ENCODE measurements at regions not wholly inside any gene's neighbourhood (a gene's known extent, or its start where the extent isn't known, plus 50 kb on each side); places are given as distances from the start of the nearest gene placed in this dataset.

DNA sequence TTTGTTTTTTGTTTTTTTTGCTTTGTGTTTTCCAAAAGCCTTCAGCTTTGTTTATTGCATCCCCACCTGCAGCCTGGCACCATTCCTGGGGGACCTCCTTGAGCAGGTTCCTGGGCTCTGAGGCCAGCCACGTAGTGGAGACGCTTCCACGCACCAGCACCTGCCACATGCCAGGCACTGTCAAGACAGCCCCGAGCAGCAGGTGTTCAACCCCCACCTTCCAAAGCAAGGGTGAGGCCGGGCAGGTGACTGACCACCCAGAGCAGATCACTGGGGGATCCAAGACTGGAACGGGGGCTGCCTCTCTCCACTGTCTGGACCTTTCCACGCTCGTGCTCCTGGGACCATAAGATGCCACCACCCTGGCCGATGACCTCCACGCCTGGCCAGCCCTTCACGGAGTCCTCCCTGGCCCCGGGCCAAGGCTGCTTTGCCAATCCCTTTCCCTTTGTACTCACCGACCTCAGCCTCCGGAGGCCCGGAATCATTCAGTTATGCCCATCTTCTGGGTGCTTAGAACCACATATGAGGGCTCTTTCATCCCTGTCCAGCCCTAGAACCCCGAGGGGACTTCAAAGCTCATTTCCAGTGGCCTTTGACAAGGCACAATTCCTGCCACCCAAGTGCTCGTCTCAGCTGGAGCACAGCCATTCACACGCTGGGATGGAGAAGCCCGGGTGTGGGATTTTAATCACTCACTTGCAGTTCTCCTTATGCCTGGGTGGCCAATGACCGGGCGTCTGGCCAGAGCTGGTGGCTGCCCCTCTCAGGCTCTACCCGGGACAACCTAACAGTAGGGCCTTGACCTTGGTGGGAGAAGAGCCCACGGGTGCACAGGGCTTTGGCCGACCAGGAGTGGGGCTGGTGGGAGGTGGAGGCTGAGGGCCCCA lies 330.8 kb downstream of the NPHP4 start:
- H3K4me3 ChIP-seq (ENCODE audit: low read depth, low read length), result no peak overlapping the region
- TF ChIP-seq, protein P1, sequence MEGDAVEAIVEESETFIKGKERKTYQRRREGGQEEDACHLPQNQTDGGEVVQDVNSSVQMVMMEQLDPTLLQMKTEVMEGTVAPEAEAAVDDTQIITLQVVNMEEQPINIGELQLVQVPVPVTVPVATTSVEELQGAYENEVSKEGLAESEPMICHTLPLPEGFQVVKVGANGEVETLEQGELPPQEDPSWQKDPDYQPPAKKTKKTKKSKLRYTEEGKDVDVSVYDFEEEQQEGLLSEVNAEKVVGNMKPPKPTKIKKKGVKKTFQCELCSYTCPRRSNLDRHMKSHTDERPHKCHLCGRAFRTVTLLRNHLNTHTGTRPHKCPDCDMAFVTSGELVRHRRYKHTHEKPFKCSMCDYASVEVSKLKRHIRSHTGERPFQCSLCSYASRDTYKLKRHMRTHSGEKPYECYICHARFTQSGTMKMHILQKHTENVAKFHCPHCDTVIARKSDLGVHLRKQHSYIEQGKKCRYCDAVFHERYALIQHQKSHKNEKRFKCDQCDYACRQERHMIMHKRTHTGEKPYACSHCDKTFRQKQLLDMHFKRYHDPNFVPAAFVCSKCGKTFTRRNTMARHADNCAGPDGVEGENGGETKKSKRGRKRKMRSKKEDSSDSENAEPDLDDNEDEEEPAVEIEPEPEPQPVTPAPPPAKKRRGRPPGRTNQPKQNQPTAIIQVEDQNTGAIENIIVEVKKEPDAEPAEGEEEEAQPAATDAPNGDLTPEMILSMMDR (IDR thresholded peaks at IDR 0.05; ENCODE audit: low read depth, low read length, missing control alignments), result no peak
- no peak for DNase-seq (ENCODE audit: low read depth)

DNA sequence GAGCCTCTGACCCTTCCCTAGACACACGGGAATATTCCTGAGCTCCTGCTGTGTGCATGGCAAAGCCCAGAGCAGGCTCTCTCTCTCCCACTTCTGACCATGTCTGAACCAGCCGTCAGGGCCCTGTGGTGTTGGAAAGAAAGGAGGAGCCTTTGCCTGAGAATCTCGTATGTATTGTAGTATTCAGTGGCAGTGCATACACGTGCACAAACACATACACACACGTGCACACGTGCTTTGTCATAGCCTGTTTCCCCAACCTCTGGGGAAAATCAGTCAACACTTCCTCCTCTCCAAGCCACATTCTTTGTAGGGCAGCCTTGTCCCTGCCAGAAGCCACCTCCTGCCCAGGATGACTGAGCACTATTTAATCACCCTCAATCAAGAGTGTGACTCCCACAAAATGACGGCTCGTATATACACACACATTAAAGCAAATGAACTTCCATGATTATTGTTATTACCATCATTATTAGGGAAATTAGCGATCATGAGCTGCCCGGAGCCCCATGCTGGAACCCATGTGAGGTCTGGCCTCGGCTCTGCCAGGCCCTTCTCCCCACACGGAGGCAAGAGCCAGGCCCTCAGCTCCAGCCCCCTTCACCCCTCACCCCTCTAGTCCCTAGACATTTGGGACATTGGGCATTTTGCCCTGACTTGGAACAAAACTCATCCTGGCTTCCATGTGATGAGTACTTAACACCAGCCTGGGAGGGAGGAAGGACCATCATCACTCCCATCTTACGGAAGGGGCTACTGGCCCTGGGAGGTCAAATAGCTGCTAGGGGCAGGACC lies 331.9 kb downstream of the NPHP4 start:
- DNase-seq (ENCODE audit: low read depth), result no peak
- TF ChIP-seq, protein P1 (IDR thresholded peaks at IDR 0.05; ENCODE audit: low read depth, low read length, missing control alignments), result no peak
- H3K4me3 ChIP-seq (ENCODE audit: low read depth, low read length), result no peak overlapping the region

DNA sequence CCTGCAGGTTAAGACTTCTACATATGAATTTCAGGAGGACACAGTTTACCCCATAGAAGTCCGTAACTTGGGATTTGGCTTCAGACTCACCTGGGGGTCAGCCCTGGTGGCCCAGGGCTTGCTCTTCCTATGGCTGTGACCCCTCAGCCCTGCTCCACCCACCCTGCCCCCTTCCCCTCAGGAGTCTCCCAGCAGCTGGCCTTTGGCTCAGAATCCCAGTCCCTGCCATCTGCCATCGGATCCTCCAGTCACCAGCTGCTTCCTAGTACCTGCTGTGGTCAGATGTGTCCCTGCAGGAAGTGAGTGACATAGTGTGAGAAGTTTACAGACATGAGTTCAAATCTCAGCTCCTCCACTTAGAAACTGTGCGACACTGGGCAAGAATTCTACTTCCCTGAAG lies 332.6 kb downstream of the NPHP4 start:
- no peak overlapping the region for H3K4me3 ChIP-seq (ENCODE audit: low read depth, low read length)
- no peak for DNase-seq (ENCODE audit: low read depth)
- TF ChIP-seq, protein P1 (IDR thresholded peaks at IDR 0.05; ENCODE audit: low read depth, low read length, missing control alignments), result no peak

DNA sequence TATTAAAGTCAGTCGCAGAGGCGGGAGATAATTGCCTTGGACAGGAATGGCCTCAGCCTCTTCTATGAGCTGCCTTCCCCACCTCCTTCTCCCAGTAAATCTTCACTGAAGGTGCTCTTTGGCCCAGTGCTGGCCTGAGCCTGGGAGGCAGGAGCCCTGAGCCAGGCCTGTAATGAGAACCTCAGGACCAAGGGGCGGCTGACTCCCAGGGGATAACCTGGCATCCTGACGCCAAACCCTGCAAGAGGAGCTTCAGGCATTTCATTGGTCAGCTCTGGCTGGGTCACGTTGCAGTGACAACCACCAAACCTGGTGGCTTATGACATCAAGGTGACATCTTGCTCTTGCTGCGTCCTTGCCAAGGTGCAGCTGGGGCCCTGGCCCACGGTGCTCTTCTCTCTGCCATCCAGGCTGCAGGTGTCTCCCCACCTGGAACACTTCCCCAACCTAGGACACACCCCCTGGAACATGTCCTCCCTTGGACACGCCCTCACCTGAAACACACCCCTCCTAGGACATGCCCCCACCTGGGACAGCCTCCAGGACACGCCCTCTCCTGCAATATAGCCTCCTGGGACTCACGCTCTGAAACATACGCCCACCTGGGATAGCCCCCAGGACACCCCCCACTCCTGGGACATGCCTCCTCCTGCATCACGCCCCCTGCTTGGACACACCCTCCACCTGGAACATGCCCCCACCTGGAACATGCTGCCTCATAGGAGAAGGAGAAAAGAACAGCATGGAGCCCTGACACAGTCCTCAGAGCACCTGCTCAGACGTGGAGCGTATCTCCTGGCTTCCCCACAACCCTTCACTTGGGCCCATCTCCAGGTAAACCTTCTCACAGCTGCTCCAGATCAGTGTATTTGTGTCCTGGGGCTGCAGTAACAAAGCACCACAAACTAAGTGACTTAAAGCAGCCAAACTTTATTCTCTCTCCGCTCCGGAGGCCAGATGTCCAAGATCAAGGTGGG lies 333.6 kb downstream of the NPHP4 start:
- no peak overlapping the region for H3K4me3 ChIP-seq (ENCODE audit: low read depth, low read length)
- TF ChIP-seq, protein P1 (IDR thresholded peaks at IDR 0.05; ENCODE audit: low read depth, low read length, missing control alignments), result no peak
- no peak for DNase-seq (ENCODE audit: low read depth)

DNA sequence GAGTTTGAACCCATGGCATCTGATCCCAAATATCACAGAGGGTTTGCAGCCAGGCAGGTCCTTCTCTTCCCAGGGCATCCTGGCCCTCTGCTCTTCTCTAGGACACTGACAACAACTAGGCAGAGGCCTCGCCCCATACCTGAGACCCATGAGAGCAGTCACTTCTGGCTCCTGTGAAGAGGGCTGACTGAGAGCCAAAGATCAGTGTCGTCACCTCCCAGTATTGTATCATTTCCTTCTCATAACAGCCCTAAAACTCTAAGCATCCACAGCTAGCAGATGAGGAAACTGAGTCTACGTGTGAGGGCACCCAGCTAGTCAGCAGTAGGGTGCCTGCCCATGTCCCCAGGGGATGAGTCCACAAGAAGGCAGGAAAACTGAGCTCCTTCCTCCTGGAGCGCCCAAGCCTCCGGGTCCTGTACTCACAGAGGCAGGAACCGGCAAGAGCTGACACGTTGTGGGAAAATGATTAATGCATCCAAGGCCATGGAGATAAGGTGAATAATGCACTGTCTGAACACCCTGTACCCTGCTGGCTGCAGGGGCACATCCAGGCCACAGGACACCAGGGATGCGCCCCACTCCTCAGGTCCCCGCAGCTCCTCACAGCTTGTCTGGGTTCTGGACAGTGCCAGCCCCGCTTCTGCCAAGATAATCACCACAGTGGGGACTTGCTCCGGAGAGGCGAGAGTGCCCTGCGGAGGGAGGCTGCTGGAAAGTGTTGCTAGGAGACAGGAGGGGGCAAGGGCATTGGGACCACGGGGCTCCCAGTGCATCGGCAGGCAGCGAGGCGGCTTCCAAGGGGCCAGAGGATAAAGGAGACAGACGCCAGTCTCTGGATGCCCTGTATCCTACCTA lies 340.0 kb downstream of the NPHP4 start:
- TF ChIP-seq, protein P1 (IDR thresholded peaks at IDR 0.05; ENCODE audit: low read depth, low read length, missing control alignments), result no peak
- no peak for DNase-seq (ENCODE audit: low read depth)
- no peak overlapping the region for H3K4me3 ChIP-seq (ENCODE audit: low read depth, low read length)

Measured in GM12864 (cell line).